Cardiac septum (tissue), 1 donor: ENCODE measurements at regions not wholly inside any gene's neighbourhood (a gene's known extent, or its start where the extent isn't known, plus 50 kb on each side); places are given as distances from the start of the nearest gene placed in this dataset.
"Not testable (repeated sequence)": the region's sequence is repeated elsewhere in the genome, so short reads cannot be mapped to it uniquely, and the experiment has no call there.

Source experiments
- DNase-seq: peaks from one replicate; pipeline ENCODE4 v3.0.0-alpha.2; 2020; ENCODE audit warnings: low spot score
- intact Hi-C: fragments of 100-400 bp; cut with DNase I; formaldehyde crosslinking; loops from one replicate; pipeline ENCODE4 v1.14.0; 2022
- donor health status: DM: no; HTN: no; CAD: no.

GRCh38 chr7:53350241-53350640 is 314.8 kb downstream of the POM121L12 start:
- no peak for DNase-seq
- intact Hi-C loops, result no loop called here

GRCh38 chr7:53351681-53352080 is 316.2 kb downstream of the POM121L12 start:
- intact Hi-C loops, result no loop called here

GRCh38 chr7:53358269-53358668 is 322.8 kb downstream of the POM121L12 start:
- no peak for DNase-seq
- intact Hi-C loops, result no loop called here

More at GRCh38 chr7:53351681-53352080, 316.2 kb downstream of the POM121L12 start:
- no peak for DNase-seq

GRCh38 chr7:53383131-53383530 is 347.7 kb downstream of the POM121L12 start:
- no peak for DNase-seq
- intact Hi-C loops, result no loop called here

- intact Hi-C loops, result not testable (repeated sequence)
These were observed 349.8 kb downstream of the POM121L12 start for GRCh38 chr7:53385239-53385638.

GRCh38 chr7:53387515-53387914 is 352.1 kb downstream of the POM121L12 start:
- intact Hi-C loops, result no loop called here
- no peak for DNase-seq

More at GRCh38 chr7:53385239-53385638, 349.8 kb downstream of the POM121L12 start:
- DNase-seq, result not testable (repeated sequence)

- intact Hi-C loops, result no loop called here
- no peak for DNase-seq
These were observed 362.5 kb downstream of the POM121L12 start for GRCh38 chr7:53397911-53398310.

GRCh38 chr7:53398566-53398965 is 363.1 kb downstream of the POM121L12 start:
- intact Hi-C loops, result no loop called here

GRCh38 chr7:53413021-53413420 is 377.6 kb downstream of the POM121L12 start:
- intact Hi-C loops, result no loop called here
- no peak for DNase-seq

More at GRCh38 chr7:53398566-53398965, 363.1 kb downstream of the POM121L12 start:
- DNase-seq, result no peak

- intact Hi-C loops, result no loop called here
- DNase-seq, result no peak
These were observed 380.4 kb downstream of the POM121L12 start for GRCh38 chr7:53415816-53416215.

GRCh38 chr7:53418834-53419482 is 383.5 kb downstream of the POM121L12 start:
- intact Hi-C loops, result no loop called here
- no peak for DNase-seq

- intact Hi-C loops, result no loop called here
- no peak for DNase-seq
These were observed 385.1 kb downstream of the POM121L12 start for GRCh38 chr7:53420550-53420949.

GRCh38 chr7:53422291-53422690 is 386.9 kb downstream of the POM121L12 start:
- intact Hi-C loops, result no loop called here
- DNase-seq, result no peak

- DNase-seq, result no peak
- intact Hi-C loops, result no loop called here
These were observed 390.8 kb downstream of the POM121L12 start for GRCh38 chr7:53426145-53426750.

GRCh38 chr7:53428045-53428444 is 392.6 kb downstream of the POM121L12 start:
- DNase-seq, result no peak

GRCh38 chr7:53431901-53432300 is 396.5 kb downstream of the POM121L12 start:
- no peak for DNase-seq
- intact Hi-C loops, result no loop called here

More at GRCh38 chr7:53428045-53428444, 392.6 kb downstream of the POM121L12 start:
- intact Hi-C loops, result no loop called here

- no peak for DNase-seq
- intact Hi-C loops, result no loop called here
These were observed 401.9 kb downstream of the POM121L12 start for GRCh38 chr7:53437336-53437735.

GRCh38 chr7:53446170-53446569 is 410.7 kb downstream of the POM121L12 start:
- intact Hi-C loops, result no loop called here
- no peak for DNase-seq

GRCh38 chr7:53458636-53459035 is 423.2 kb downstream of the POM121L12 start:
- no peak for DNase-seq
- intact Hi-C loops, result no loop called here

- no peak for DNase-seq
- intact Hi-C loops, result no loop called here
These were observed 430.9 kb downstream of the POM121L12 start for GRCh38 chr7:53466371-53466770.

- intact Hi-C loops, result no loop called here
- DNase-seq, result no peak
These were observed 435.0 kb downstream of the POM121L12 start for GRCh38 chr7:53470336-53470970.
